OCI-LY7 (cell line): ENCODE measurements at regions not wholly inside any gene's neighbourhood (a gene's known extent, or its start where the extent isn't known, plus 50 kb on each side); places are given as distances from the start of the nearest gene placed in this dataset.

Source experiments
- CTCF ChIP-seq: fragments of 200-600 bp; sonication (generic); conservative IDR thresholded peaks from 2 replicates; pipeline ENCODE4 v1.5.1; 2014; ENCODE audit warnings: mild to moderate bottlenecking, antibody characterized with exemption, low read length, moderate library complexity, mixed read lengths
- EZH2phosphoT487 ChIP-seq: fragments of 200-600 bp; sonication (generic); IDR thresholded peaks from 2 replicates; pipeline ENCODE4 v1.6.1; 2018; ENCODE audit warnings: low read depth, borderline replicate concordance, mild to moderate bottlenecking, mixed run types, antibody characterized with exemption, low read length, moderate library complexity, mixed read lengths

GRCh38 chr3:144073698-144074097 lies 102.1 kb downstream of the DIPK2A start:
- no peak for TF ChIP-seq CTCF
- no peak for TF ChIP-seq EZH2phosphoT487
